HepG2 (cell line): ENCODE measurements at regions not wholly inside any gene's neighbourhood (a gene's known extent, or its start where the extent isn't known, plus 50 kb on each side); places are given as distances from the start of the nearest gene placed in this dataset.

Experiments used
- ATAC-seq: fragments of 200-7000 bp; cut with Tn5 transposase; 3 replicates; pipeline ENCODE4 v1.9.1; 2020; ENCODE audit warnings: mild to moderate bottlenecking, moderate library complexity
- BruUV-seq: library from RNA; stranded (reverse); fragments of 400-500 nt; replicated peaks from 2 replicates; lab custom pipeline; 2021; lab: Mats Ljungman, UMichigan
- CTCF ChIA-PET: fragments of 300-600 bp; formaldehyde crosslinking; extraction: SDS; loops from one replicate; lab custom pipeline; 2021; ENCODE audit warnings: low total read pairs, inconsistent platforms, low intra/inter-chr PET ratio; lab: Yijun Ruan, JAX
- POLR2A ChIA-PET: fragments of 350-600 bp; sonication (Branson Sonifier 250); formaldehyde crosslinking; loops from one replicate; lab custom pipeline; 2020; ENCODE audit warnings: antibody characterized with exemption, inconsistent platforms; lab: Yijun Ruan, JAX
- DNase-seq: peaks from one replicate; pipeline ENCODE4 v3.0.0-alpha.2; 2015; ENCODE audit warnings: low spot score
- FAIRE-seq: peaks from 3 replicates; lab custom pipeline; 2011; peaks lifted over from hg19 to GRCh38; lab: Jason Lieb, UNC
- H2AFZ ChIP-seq: one replicate; pipeline ENCODE4 v1.6.1; 2011; ENCODE audit warnings: low read length, inconsistent platforms
- H3K27ac ChIP-seq: fragments of 300-600 bp; 3 replicates; pipeline ENCODE4 v1.8.0; 2011; ENCODE audit warnings: mixed run types, mild to moderate bottlenecking, mixed read lengths, low read length, inconsistent platforms; ENCODE audit not compliant: insufficient read depth; ENCODE audit errors: extremely low read length
- H3K27me3 ChIP-seq, 2 experiments: fragments of 200-600 bp in 1 of 2; 2 replicates in 1 of 2; 3 replicates in 1 of 2; pipeline versions ENCODE4 v1.6.0 to v1.8.0; 2011; ENCODE audit warnings: low read length in 2 of 2, mild to moderate bottlenecking in 2 of 2, moderate library complexity in 2 of 2, inconsistent platforms in 1 of 2; ENCODE audit not compliant: insufficient read depth in 2 of 2, control insufficient read depth in 1 of 2
- H3K36me3 ChIP-seq, 2 experiments: fragments of 200-600 bp in 1 of 2; replicated peaks in 1 of 2; 2 replicates in 1 of 2; 3 replicates in 1 of 2; pipeline versions ENCODE4 v1.5.1 to v1.8.0; 2011; ENCODE audit warnings: low read length in 2 of 2, inconsistent platforms in 1 of 2; ENCODE audit not compliant: insufficient read depth in 2 of 2, control insufficient read depth in 1 of 2
- H3K4me1 ChIP-seq: 2 replicates; pipeline ENCODE4 v1.5.1; 2012; ENCODE audit warnings: low read length, inconsistent platforms; ENCODE audit not compliant: insufficient read depth
- H3K4me2 ChIP-seq: 2 replicates; pipeline ENCODE4 v1.6.0; 2011; ENCODE audit warnings: low read depth, low read length, inconsistent platforms
- H3K4me3 ChIP-seq, 3 experiments: fragments of 200-600 bp in 1 of 3; sonication (generic), shearing (Covaris generic) in 1 of 3; replicated peaks in 1 of 3; 2 replicates each; pipeline ENCODE4 v1.5.1; 2011 to 2016; ENCODE audit warnings: low read length in 3 of 3, inconsistent platforms in 2 of 3, low read depth in 2 of 3, mild to moderate bottlenecking in 2 of 3, control low read depth in 1 of 3, mixed read lengths in 1 of 3; ENCODE audit not compliant: insufficient read depth in 1 of 3
- H3K79me2 ChIP-seq: one replicate; pipeline ENCODE4 v1.6.1; 2011; ENCODE audit warnings: low read length, inconsistent platforms; ENCODE audit not compliant: insufficient read depth
- H3K9ac ChIP-seq: 2 replicates; pipeline ENCODE4 v1.6.0; 2011; ENCODE audit warnings: mild to moderate bottlenecking, low read depth, low read length, inconsistent platforms; ENCODE audit not compliant: insufficient read depth
- H3K9me3 ChIP-seq: 2 replicates; pipeline ENCODE4 v1.5.1; 2012; ENCODE audit warnings: mild to moderate bottlenecking, low read length
- H4K20me1 ChIP-seq: 2 replicates; pipeline ENCODE4 v1.6.0; 2011; ENCODE audit warnings: inconsistent platforms, mild to moderate bottlenecking, low read length, moderate library complexity; ENCODE audit not compliant: insufficient read depth
- BCL6 ChIP-seq: IDR thresholded peaks from 2 replicates; pipeline ENCODE4 v1.6.1; 2016; ENCODE audit warnings: missing genetic modification reagents, missing compliant biosample characterization
- CAMTA2 ChIP-seq: sonication (generic); formaldehyde crosslinking; IDR thresholded peaks from 2 replicates; pipeline ENCODE4 v1.4.0; 2020; ENCODE audit warnings: mild to moderate bottlenecking, missing genetic modification reagents, borderline replicate concordance
- HDAC6 ChIP-seq: fragments of 200-600 bp; sonication (generic); IDR thresholded peaks from 2 replicates; pipeline ENCODE4 v1.7.0; 2017; ENCODE audit warnings: mild to moderate bottlenecking, antibody characterized with exemption, low read length, low read depth
- MAFG ChIP-seq: sonication (generic); formaldehyde crosslinking; IDR thresholded peaks from 2 replicates; pipeline ENCODE4 v1.5.1; 2020; ENCODE audit warnings: mild to moderate bottlenecking, missing genetic modification reagents
- NFRKB ChIP-seq: fragments of 450-650 bp; IDR thresholded peaks from 2 replicates; pipeline ENCODE4 v1.6.1; 2017
- PPARG ChIP-seq: conservative IDR thresholded peaks from 2 replicates; pipeline ENCODE4 v1.6.1; 2016; ENCODE audit warnings: missing biosample characterization, missing genetic modification reagents
- TARDBP ChIP-seq: sonication (generic); formaldehyde crosslinking; IDR thresholded peaks from 2 replicates; pipeline ENCODE4 v1.8.0; 2022; ENCODE audit warnings: mild to moderate bottlenecking, missing genetic modification reagents
- ZBTB44 ChIP-seq: sonication (generic); formaldehyde crosslinking; IDR thresholded peaks from 2 replicates; pipeline ENCODE4 v1.4.0; 2020; ENCODE audit warnings: missing genetic modification reagents
- ZFP36L1 ChIP-seq: sonication (generic); formaldehyde crosslinking; IDR thresholded peaks from 2 replicates; pipeline ENCODE4 v1.8.0; 2022; ENCODE audit warnings: mild to moderate bottlenecking, missing genetic modification reagents, moderate library complexity
- ZNF501 ChIP-seq: sonication (generic); formaldehyde crosslinking; IDR thresholded peaks from 2 replicates; pipeline ENCODE4 v1.5.1; 2020; ENCODE audit warnings: mild to moderate bottlenecking, moderate library complexity, missing genetic modification reagents
- ZNF513 ChIP-seq: sonication (generic); formaldehyde crosslinking; conservative IDR thresholded peaks from 2 replicates; pipeline ENCODE4 v1.5.0; 2020; ENCODE audit warnings: missing genetic modification reagents
- ZNF556 ChIP-seq: sonication (generic); formaldehyde crosslinking; IDR thresholded peaks from 2 replicates; pipeline ENCODE4 v1.4.0; 2020; ENCODE audit warnings: mild to moderate bottlenecking, missing genetic modification reagents, borderline replicate concordance
- ZNF672 ChIP-seq: sonication (generic); formaldehyde crosslinking; IDR thresholded peaks from 2 replicates; pipeline ENCODE4 v1.8.1; 2022; ENCODE audit warnings: missing genetic modification reagents
- ZNF709 ChIP-seq: sonication (generic); formaldehyde crosslinking; IDR thresholded peaks from 2 replicates; pipeline ENCODE4 v1.5.0; 2020; ENCODE audit warnings: mild to moderate bottlenecking, missing genetic modification reagents
- ZSCAN20 ChIP-seq: sonication (generic); formaldehyde crosslinking; IDR thresholded peaks from 2 replicates; pipeline ENCODE4 v1.4.0; 2020; ENCODE audit warnings: missing genetic modification reagents, mild to moderate bottlenecking, borderline replicate concordance
- ZSCAN5A ChIP-seq: sonication (generic); formaldehyde crosslinking; IDR thresholded peaks from 2 replicates; pipeline ENCODE4 v1.8.0; 2022; ENCODE audit warnings: mild to moderate bottlenecking, missing genetic modification reagents, borderline replicate concordance
- WGBS: methylation state at CpG from one replicate; pipeline ENCODE4 v1.1.6; 2017; ENCODE audit warnings: low lambda C conversion rate; 5-methylcytosine and 5-hydroxymethylcytosine counted together
- in situ Hi-C: cut with HindIII; loops from 2 replicates; pipeline ENCODE4 v1.10.0; 2017; ENCODE audit warnings: low pct_unique_long_range_greater_than_20kb; ENCODE audit not compliant: extremely low pct_ligation_motif_present
- intact Hi-C: fragments of 100-400 bp; cut with micrococcal nuclease; formaldehyde crosslinking; loops from one replicate; pipeline ENCODE4 v1.10.0; 2022; ENCODE audit not compliant: unreplicated experiment

DNA sequence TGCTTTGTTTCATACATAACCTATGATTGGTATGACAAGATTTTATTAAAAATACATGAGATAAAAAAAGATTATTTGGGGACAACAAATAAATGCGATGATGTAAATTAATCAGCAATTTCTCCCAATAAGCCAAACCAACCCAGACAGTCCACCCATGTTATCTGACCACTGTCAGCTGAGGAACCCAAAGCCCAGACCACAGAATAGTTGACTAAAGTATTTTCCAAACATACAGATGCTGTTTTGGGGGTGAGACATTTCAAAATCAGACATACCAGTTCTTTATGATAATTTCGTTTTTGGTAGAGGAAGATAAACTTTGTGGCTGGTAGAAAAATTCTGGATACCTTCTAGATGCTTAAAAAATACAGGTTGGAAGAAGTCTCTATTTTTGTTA is 650.8 kb upstream of the FAM241A start:
- DNase-seq (no peak), ATAC-seq (no peak), FAIRE-seq (no peak)
- WGBS: 2% methylated on average over 2 of the region's 2 CpGs
- no peaks in the 10 kb centered on the region for H3K4me1 ChIP-seq
- H3K4me3 ChIP-seq: no peak overlapping the region
- CTCF ChIA-PET: no interaction called here
- H3K27me3 ChIP-seq: no peaks in the 10 kb centered on the region
- BruUV-seq: no TSS peak
- no peak overlapping the region for H3K9ac ChIP-seq
- H3K9me3 ChIP-seq: no peaks in the 10 kb centered on the region
- H4K20me1 ChIP-seq: no peaks in the 10 kb centered on the region
- POLR2A ChIA-PET: no interaction called here
- no peak overlapping the region for H3K27ac ChIP-seq
- in situ Hi-C loops (no loop called here), intact Hi-C loops (no loop called here)
- no peak overlapping the region for H2AFZ ChIP-seq
- TF ChIP-seq MAFG (CRISPR knock-in tag): no peak
- TF ChIP-seq TARDBP (CRISPR knock-in tag): no peak
- no peak for TF ChIP-seq ZNF672 (CRISPR knock-in tag)
- no peak for TF ChIP-seq ZNF501 (CRISPR knock-in tag)
- no peak for TF ChIP-seq ZSCAN5A (CRISPR knock-in tag)
- no peak for TF ChIP-seq ZNF709
- no peak for TF ChIP-seq ZSCAN20
- no peak for TF ChIP-seq ZNF513
- TF ChIP-seq PPARG (CRISPR knock-in tag): no peak
- TF ChIP-seq HDAC6: no peak
- TF ChIP-seq NFRKB: no peak
- TF ChIP-seq CAMTA2 (CRISPR knock-in tag): no peak
- no peak for TF ChIP-seq ZBTB44 (CRISPR knock-in tag)
- TF ChIP-seq BCL6: no peak
- TF ChIP-seq ZNF556 (CRISPR knock-in tag): no peak
- TF ChIP-seq ZFP36L1: no peak
- no peak overlapping the region for H3K4me2 ChIP-seq
- H3K36me3 ChIP-seq: no peaks in the 10 kb centered on the region
- H3K79me2 ChIP-seq: no peaks in the 10 kb centered on the region
